GM19372 (cell line): ENCODE measurements at regions not wholly inside any gene's neighbourhood (a gene's known extent, or its start where the extent isn't known, plus 50 kb on each side); places are given as distances from the start of the nearest gene placed in this dataset.
"Not testable (repeated sequence)": the region's sequence is repeated elsewhere in the genome, so short reads cannot be mapped to it uniquely, and the experiment has no call there.

Experiments used
- ATAC-seq: cut with Tn5 transposase; IDR thresholded peaks from one replicate; pipeline ENCODE4 v1.9.1; 2021; ENCODE audit warnings: mild to moderate bottlenecking, low read depth, moderate library complexity; ENCODE audit not compliant: unreplicated experiment

DNA sequence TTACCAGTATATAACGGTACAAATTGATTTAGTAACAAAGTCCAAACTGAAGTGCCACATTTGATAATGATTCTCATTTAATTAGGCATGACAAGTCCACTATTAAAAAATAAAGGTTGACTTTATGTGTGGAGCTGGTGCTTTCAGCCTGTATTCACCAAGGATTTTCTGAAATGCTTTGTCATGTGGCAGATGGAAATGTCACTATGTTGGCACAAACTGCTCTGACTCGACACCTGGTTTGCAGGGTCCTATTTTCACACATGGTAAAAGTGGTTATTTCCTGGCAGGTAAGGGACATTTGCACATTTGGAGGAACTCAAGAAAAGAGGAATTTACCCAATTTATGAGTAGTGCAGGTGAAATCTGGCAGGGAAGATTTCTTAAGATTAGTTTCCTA is 572.6 kb upstream of the MDGA2 start:
- ATAC-seq = no peak

DNA sequence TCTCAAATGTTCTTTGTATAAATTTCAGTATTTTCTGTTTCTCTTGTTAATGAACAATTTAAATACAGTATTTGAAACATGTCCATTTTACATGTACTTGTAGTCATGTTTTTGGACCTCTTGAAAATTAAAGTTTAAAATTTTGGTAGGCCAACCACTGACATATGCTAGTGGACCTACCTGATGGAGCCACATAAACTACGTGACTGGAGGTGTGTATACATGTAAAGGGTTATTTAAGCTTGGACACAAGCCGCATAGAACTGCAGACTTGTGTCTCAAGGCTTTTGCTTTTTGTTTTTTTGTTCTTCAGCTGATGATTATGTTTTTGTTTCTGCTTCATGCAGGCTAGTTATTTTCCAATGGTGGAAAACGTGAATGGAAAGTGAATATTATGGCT is 568.5 kb upstream of the MDGA2 start:
- no peak for ATAC-seq

DNA sequence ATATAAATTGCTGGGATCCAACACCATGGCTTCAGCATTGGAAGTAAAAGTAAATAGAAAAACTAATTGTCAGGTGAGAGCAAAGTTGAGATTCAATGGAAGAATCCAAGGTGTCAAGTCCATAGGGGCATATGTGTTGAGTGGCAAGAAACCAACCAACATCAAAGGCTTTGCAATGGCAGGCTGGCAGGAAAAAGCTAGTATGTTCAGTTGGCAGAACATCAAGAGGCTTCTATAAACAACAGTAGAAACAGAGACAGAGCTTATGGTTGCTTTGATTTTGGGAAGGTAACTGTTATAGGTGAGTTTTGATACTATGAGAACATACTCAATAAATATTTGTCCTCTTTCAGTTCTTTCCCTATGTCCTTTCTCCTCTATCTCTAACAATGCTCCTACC is 553.7 kb upstream of the MDGA2 start:
- no peak for ATAC-seq

DNA sequence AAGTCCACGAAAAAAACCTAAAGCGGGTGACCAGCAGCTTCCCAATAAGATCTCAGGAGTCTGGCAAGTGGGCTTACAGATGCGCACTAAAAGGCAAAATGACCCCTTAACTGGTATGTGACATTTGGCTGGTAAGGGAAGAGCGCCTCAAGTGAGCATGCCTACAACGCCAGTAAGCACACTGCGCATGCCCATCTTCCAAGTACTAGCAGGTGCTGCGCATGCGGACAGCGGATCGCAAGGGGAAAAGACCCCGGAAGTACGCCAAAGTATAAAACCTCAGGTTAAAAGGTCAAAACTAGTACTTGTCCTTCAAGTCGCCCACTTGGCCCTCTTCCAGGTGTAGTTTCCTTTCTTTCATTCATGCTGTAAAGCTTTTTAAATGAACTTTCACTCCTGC is 518.5 kb upstream of the MDGA2 start:
- no peak for ATAC-seq

DNA sequence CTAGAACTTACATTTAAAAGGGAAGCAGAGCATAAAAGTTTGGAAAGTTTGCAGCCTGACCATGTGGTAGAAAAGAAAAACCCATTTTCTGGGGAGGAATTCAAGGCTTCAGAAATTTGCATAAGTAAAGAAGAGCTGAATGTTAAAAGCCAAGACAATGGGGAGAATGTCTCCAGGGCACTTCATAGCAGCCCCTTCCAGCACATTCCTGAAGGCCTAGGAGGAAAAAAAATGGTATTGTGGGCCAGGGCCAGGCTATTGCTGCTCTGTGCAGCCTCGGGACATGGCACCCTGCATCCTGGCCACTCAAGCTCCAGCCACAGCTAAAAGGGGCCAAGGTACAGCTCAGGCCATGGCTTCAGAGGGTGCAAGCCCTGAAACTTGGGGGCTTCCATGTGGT is 474.2 kb upstream of the MDGA2 start:
- not testable (repeated sequence) for ATAC-seq

DNA sequence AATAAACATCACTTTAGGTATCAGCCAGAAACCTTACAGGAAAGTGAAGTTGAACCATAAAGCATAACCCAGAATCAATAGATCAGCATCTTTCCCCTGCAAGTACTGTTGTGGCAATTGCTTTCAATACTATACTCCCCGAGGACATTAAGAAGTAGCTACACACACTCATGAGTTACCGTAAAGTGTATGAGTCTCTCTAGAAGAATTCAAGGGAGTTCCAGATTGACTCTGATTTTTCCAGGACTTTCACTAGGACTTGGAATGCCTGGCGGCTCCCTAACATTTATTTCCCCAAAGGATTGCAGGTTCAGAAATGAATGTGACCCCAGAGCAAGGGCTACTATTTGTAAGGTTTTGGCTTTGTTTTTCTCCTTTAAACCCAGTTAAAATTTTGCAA is 465.4 kb upstream of the MDGA2 start:
- ATAC-seq = no peak

DNA sequence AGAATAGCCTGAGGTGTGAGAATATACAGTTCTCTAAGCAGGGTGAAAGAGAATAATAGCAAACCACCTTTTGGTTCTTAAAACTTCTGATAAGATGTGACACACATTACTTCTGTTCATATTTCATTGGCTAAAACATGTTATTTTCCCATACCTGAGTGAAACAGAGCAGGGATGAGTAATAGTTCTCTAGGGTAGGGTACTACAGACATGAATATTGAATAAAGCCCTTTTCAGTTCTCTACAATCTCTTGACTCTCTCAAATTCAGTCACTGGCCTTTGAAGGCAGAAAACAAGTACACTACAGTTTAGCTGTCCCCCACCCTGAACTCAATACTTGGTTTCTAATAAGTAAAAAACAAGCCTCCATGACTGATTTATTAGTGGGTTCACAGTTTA is 454.1 kb upstream of the MDGA2 start:
- no peak for ATAC-seq

DNA sequence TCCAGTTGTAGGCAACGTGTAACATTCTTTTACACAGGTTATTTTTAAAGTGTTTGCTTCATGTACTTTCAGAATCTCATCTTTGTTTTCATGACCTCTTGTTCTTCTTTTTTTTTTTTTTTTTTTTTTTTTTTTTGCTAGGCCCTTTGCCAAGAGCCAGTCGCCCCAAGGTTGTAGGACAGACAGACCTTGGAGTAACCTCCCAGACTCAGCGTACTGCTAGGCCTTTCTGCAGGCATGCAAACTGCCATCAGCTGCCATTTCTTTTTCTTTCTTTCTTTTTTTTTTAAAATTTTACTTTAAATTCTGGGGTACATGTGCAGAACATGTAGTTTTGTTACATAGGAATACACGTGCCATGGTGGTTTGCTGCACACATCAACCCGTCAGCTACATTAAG is 452.3 kb upstream of the MDGA2 start:
- no peak for ATAC-seq

DNA sequence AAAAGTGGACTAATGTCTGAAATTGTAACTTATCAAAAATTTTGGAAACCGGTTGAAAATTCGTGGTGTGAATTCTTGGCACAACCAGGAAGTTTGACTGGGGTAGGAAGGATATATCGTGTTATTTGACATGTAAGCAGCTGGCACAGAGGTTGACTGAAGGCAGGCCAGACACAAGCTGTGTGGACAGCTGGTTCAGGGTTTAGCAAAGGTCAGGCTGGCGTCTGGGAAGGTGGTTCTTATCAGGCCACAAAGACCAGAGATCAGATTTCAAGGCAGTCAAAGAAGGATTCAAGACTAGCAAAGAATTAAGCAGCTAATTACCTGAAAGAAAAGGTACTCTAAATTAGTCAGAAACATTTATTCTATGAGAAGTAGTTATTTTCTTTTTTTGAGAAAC is 450.2 kb upstream of the MDGA2 start:
- no peak for ATAC-seq

DNA sequence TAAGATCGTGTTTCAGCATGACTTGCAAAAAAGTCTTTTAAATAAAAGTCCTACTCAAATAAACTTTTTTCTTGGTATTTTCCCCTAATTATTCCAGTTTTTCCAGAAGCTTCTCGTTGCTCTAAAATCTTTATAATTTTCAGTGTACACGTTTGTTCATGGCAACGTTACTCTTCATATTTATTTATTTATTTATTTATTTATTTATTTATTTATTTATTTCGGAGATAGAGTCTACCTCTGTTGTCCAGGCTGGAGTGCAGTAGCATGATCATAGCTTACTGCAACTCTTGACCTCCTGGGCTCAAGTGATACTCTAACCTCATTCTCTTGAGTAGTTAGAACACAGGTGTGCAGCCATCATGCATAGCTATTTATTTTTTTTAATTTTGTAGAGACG is 438.3 kb upstream of the MDGA2 start:
- no peak for ATAC-seq

DNA sequence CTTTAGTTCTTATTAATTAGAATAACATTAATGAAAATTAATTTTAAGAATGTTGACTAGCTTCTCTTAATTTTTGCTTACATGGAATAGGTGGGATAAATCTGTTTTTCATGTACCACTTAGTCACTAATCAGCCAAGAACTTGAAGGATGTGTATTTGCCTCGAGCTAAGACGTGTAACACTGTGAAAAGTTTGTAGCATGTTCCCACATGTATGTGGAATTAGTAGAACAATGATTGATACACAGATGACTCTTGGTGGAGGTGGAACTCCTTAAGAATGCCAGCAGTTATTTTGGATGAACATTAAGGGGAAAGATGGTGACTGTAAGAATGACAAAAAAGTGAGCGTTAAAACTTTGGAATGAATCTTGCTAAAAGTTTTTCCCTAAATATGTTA is 435.7 kb upstream of the MDGA2 start:
- ATAC-seq = no peak

DNA sequence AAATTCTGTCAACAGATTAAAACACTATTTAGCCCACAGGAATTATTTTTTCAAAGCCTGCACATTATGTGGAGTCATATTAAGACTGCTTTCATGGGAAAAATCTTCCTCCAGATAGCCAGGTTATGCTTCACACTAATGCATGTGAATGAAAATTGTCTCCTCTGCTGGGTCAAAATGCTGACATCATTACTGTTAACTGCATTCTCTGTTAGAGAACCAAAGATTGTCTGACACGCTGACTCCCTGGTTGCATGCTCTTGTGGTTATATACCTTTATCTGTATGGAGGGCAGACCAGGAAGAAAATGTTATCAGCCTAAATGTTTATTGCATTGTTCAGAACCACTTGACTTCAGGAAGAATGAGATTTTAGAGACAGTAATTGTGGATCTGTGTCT is 432.2 kb upstream of the MDGA2 start:
- ATAC-seq = no peak

DNA sequence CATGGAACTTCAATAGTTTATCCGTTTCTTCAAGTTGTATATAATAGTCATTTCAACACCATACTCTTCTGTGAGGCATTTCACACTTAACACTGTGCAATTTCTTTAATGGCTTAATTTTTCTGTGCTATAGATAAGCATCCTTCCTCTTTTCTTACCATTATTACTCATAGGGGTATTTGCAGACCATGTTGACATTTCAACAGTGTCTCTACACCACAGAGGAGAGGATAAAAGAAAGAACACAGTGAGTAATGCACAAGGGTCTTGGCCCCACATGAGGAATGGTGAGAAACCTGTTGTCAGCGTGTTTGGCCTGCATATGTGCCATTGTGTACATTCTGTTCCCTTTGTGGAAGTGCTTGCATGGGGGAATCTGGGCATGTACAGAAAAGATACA is 421.5 kb upstream of the MDGA2 start:
- no peak for ATAC-seq

DNA sequence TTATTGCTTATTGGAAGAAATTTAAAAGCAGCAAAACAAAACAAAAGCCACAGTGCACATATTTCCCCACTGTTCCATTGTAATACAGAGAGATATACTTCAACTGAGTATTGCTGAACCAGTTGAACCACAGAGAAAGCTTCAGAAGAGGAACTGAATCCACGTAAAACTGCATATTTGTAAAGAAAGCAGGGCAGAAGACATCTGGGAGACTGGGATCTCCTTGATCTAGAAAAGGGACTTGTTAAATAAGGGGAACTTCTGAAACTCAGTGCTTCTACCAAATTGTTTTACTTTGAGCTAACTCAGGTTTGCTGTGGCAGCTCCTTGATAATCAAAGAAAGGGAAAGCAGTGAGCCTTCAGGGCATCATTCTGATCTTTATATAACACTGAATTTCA is 411.1 kb upstream of the MDGA2 start:
- no peak for ATAC-seq

DNA sequence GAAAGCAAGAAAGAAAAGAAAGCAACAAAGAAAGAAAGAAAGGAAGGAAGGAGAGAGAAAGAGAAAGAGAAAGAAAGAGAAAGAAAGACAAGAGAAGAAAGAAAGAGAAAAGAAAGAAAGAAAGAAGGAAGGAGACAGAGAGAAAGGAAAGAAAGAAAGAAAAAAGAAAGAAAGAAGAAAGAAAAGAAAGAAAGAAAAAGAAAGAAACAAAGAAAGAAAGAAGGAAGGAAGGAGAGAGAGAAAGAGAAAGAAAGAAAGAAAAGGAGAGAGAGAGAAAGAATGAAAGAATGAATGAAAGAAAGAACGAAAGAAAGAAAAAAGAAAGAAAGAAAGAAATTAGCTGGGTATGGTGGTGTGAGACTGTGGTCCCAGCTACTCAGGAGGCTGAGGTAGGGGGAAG is 400.1 kb upstream of the MDGA2 start:
- no peak for ATAC-seq

DNA sequence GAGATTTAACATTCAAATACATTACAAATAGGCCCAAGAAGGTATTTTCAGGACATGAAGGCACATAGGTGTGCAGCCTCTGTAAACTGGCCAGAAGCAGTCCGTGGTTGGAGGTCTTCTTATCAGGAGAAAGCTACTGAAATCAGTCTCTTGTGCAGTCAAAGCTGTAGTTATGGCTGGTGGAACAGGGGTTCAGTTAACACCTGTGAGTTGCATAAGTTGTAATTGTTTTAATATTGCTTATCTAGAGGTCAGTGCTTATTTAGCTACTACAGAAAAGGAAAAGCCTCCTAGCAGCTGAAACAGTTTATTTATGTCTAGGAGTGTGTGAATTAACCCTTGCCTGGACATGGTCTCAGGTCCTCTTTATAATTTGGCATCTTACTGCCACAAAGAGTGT is 377.6 kb upstream of the MDGA2 start:
- no peak for ATAC-seq

DNA sequence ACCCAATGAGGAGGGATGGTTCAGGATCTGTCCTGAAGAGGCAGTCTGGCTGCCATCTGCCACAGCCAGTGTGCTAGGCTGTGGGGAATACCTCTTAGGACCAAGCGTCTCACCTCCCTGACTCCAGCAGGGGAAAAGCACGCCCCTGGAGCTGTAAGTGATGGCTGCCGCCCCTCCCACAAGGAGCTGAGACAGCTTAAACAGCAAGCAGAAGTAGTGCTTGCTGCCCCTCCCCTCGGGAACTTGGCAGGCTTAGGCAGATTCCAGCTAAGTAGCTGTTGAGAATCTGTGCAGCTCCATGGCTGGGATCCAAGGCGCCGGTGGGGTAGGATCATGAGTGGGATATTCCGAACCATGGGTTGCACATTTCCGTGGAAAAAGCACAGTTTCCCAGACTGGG is 360.4 kb upstream of the MDGA2 start:
- ATAC-seq = no peak

DNA sequence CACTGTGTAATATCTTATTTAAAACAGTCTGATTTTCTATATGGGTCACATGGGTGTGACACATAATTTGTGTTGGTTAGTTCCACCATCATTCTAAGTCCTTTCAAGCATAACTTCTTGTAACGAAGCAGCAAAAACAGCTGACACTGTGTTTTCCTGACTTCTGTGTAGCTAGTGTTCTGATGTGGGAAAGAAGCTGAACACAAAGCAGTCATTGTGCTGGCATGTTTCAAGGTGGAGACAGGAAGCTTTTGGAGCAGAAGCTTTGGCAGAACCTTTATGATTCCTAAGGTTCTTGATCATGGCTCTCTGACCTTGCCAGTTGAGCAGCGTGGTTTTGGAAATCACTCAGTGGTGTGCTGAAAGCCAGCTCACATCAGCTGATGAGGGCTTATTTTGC is 351.7 kb upstream of the MDGA2 start:
- ATAC-seq = no peak

DNA sequence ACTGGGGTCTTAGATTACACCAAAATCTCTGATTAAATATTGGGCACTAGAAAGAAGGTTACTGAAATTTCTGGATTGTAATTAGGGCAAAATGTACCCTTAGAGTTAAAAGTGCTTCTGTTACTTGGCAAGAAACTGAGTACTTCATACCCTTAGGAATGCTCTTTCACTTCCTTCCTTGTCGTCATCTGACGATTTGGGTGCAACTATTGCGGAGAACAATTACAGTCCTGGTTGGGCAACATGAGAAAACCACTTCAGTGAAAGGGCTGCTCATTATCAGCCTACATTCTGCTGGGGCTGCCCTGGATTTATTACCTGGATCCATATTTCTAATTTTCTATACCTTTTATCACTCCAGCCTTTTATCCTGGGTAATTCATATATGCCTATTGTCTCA is 348.5 kb upstream of the MDGA2 start:
- no peak for ATAC-seq

DNA sequence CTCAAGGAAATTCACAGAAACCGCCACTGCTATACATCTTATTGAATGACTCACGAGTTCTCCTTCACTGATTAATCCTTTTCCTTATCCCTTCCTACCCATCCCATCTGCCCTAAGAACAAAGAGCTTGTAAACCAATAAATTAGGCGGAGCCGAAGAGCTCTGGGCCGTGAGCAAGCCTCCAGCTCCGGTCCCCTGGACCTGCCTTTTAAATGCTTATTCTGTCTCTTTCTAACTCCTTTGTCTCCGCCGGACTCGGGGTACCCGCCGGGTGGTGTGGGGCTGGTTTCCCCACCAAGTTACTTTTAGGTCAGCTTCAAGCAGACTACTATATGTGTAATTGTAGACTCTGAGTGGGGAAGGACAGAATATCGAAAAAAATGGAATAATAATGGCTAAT is 336.1 kb upstream of the MDGA2 start:
- ATAC-seq = not testable (repeated sequence)

DNA sequence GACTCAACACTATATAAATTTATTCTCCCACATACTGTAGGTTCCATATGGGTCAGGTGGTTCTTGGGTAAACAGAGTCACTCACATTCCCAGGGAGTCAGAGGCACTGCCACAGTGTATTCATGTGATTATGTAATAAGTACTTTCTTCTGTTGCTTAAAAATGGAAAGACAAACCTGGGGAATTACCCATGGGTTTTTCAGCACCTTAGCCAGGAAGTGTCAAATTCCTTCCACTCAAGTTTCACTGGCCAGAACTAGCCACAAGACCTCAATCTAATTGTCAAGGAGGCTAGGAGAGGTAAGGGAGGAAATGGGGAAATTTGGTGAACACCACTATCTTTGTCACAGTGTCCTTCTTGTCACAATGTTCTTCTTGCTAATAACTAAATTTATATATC is 333.2 kb upstream of the MDGA2 start:
- no peak for ATAC-seq

DNA sequence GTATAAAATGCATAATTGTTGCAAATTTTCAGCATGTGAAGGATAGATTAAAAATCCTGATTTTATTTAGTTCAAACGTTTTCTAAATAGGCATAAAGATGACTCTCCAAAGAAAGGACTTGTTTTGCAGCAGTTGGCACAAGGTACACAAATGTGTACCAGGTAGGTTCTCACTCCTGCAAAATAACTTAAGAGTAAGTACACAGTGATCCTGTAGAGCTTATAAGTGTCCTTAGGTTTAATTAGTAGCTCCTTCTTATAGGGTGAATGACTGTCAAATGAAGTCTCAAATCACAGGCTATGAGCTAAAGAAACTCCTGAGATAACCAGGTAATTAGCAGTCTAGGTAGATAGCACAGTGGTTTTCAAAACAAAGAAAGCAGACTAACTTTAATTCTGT is 330.6 kb upstream of the MDGA2 start:
- no peak for ATAC-seq

DNA sequence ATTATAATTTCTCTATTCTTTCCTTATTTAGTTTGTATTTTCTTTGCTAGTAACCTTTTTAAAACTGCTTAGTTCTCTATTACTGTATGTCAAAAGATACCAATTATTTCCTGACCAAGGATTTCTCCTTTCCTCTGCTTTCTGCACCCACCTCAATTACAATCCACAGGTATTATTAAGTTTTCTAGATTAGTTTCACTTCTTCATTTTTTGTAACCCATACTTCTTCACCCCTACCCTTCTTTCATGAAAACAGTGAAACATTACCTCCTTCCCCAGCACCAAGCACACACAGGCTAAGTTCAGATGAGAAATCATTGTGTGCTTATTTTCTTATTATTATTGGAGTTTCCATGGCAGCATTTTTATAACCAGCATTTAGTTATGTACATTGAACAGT is 318.5 kb upstream of the MDGA2 start:
- no peak for ATAC-seq

DNA sequence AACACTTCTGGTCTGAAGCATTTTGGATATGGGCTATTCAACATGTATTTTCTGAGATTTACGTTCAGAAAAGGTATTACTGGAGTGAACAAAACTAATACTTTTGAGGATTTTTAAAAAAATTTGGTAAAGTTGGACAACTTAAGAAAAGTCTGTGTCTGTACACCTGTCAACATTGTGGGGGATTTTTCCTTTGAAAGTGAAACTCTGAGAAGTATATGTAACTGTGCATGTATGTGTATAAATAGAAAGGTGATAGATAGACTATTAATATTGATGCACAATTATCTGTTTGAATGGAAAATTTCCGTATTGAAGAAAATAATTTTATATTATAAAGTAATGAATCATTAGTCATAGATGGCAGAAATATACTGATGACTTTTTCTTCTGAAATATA is 312.8 kb upstream of the MDGA2 start:
- ATAC-seq = no peak
